CD8-positive, alpha-beta memory T cell (primary cell): ENCODE measurements at regions not wholly inside any gene's neighbourhood (a gene's known extent, or its start where the extent isn't known, plus 50 kb on each side); places are given as distances from the start of the nearest gene placed in this dataset.
"Not testable (repeated sequence)": the region's sequence is repeated elsewhere in the genome, so short reads cannot be mapped to it uniquely, and the experiment has no call there.

Experiments
- CTCF ChIA-PET: fragments of 350-600 bp; sonication (Branson Sonifier 250); formaldehyde crosslinking; loops from one replicate; lab custom pipeline; 2021; ENCODE audit warnings: antibody characterized with exemption; lab: Charles Lee
- POLR2A ChIA-PET: fragments of 350-600 bp; sonication (Branson Sonifier 250); formaldehyde crosslinking; loops from one replicate; lab custom pipeline; 2021; ENCODE audit warnings: antibody characterized with exemption; lab: Charles Lee
- DNase-seq, 5 donors: peaks; one replicate each; pipeline versions ENCODE4 v3.0.0 to v3.0.0-alpha.2; 2020 to 2022; ENCODE audit warnings: mixed read lengths in 1 of 5
- H3K27ac ChIP-seq: one replicate; pipeline ENCODE4 v1.7.0; 2013; ENCODE audit warnings: low read depth, mild to moderate bottlenecking, low read length, moderate library complexity
- H3K27me3 ChIP-seq: 2 replicates; pipeline ENCODE4 v1.7.0; 2013; ENCODE audit warnings: low read length, mild to moderate bottlenecking; ENCODE audit not compliant: insufficient read depth, poor library complexity, severe bottlenecking
- H3K36me3 ChIP-seq: 2 replicates; pipeline ENCODE4 v1.7.0; 2013; ENCODE audit warnings: mild to moderate bottlenecking, low read length, moderate library complexity; ENCODE audit not compliant: insufficient read depth
- H3K4me1 ChIP-seq: 2 replicates; pipeline ENCODE4 v1.7.0; 2013; ENCODE audit warnings: mild to moderate bottlenecking, low read length, moderate library complexity; ENCODE audit not compliant: insufficient read depth
- H3K4me3 ChIP-seq: 2 replicates; pipeline ENCODE4 v1.7.0; 2013; ENCODE audit warnings: mild to moderate bottlenecking, low read length
- H3K9me3 ChIP-seq: 2 replicates; pipeline ENCODE4 v1.7.0; 2013; ENCODE audit warnings: mild to moderate bottlenecking, low read length
- H3K27ac Mint-ChIP-seq, 8 donors: one replicate each; pipeline ENCODE4 v1.8.0; 2020 to 2021; ENCODE audit warnings: mixed read lengths in 8 of 8, mild to moderate bottlenecking in 6 of 8, inconsistent platforms in 3 of 8, moderate library complexity in 3 of 8
- H3K27me3 Mint-ChIP-seq, 2 donors: one replicate each; pipeline ENCODE4 v1.8.0; 2020 to 2021; ENCODE audit warnings: mixed read lengths in 2 of 2, mild to moderate bottlenecking in 1 of 2, moderate library complexity in 1 of 2
- H3K36me3 Mint-ChIP-seq, 3 donors: one replicate each; pipeline ENCODE4 v1.8.0; 2020 to 2021; ENCODE audit warnings: mixed read lengths in 3 of 3, inconsistent platforms in 1 of 3, mild to moderate bottlenecking in 1 of 3
- H3K4me1 Mint-ChIP-seq, 3 donors: one replicate each; pipeline ENCODE4 v1.8.0; 2020 to 2021; ENCODE audit warnings: mixed read lengths in 3 of 3, inconsistent platforms in 1 of 3, mild to moderate bottlenecking in 1 of 3
- H3K4me3 Mint-ChIP-seq, 7 donors: one replicate each; pipeline ENCODE4 v1.8.0; 2020 to 2021; ENCODE audit warnings: mixed read lengths in 7 of 7, mild to moderate bottlenecking in 6 of 7, moderate library complexity in 4 of 7, inconsistent platforms in 2 of 7
- H3K9me3 Mint-ChIP-seq, 5 donors: one replicate each; pipeline ENCODE4 v1.8.0; 2020 to 2022; ENCODE audit warnings: mixed read lengths in 5 of 5, mild to moderate bottlenecking in 3 of 5, moderate library complexity in 2 of 5, inconsistent platforms in 1 of 5

DNA sequence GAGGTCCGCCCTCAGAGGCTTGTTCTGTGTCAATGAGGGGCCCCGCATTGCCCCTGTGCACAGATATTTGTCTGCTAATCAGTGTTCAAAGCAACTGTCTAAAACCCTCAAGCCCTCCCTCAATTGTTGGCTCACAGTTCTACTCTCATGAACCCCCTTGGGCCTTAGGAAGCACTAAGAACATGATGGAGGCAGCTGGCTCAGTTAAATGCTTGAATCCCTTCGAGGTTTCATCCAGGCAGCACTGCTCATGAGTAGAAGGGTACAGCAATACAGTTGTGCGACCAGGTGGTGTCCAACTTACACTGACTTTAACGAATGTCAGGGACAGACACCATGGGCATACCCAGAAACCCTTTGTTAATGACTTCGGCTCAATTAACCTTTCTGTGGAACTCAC, 89.2 kb upstream of the WSCD1 start:
- ChIA-PET CTCF (no interaction called here), POLR2A (no interaction called here)
- H3K9me3 ChIP-seq, result no peaks in the 10 kb centered on the region
- H3K27ac Mint-ChIP-seq, result no peak overlapping the region
- DNase-seq, result no peak
- no peaks in the 10 kb centered on the region for H3K4me1 ChIP-seq
- no peaks in the 10 kb centered on the region for H3K27me3 ChIP-seq
- no peaks in the 10 kb centered on the region for H3K36me3 ChIP-seq
- no peak overlapping the region for H3K4me3 Mint-ChIP-seq
- no peaks in the 10 kb centered on the region for H3K36me3 Mint-ChIP-seq
- no peak overlapping the region for H3K4me3 ChIP-seq
- H3K27me3 Mint-ChIP-seq, result peaks cover 10 to 24% of the 10 kb centered on the region in 2 donors
- no peaks in the 10 kb centered on the region for H3K9me3 Mint-ChIP-seq
- H3K4me1 Mint-ChIP-seq, result no peaks in the 10 kb centered on the region
- no peak overlapping the region for H3K27ac ChIP-seq

DNA sequence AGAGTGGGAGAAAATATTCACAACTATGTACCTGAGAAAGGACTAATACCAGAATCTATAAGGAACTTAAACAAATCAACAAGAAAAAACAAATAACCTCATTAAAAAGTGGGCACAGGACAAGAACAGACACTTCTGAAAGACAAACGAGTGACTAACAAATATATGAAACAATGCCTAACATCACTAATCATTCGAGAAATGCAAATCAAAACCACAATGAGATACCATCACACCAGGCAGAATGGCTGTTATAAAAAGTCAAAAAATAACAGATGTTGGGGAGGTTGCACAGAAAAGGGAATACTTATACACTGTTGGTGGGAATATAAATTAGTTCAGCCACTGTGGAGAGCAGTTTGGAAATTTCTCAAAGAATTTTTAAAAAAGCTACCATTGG, 83.5 kb upstream of the WSCD1 start:
- no peaks in the 10 kb centered on the region for H3K9me3 Mint-ChIP-seq
- Histone ChIP-seq H3K27ac (no peak overlapping the region), H3K4me1 (no peaks in the 10 kb centered on the region), H3K9me3 (no peaks in the 10 kb centered on the region), H3K4me3 (no peak overlapping the region), H3K36me3 (no peaks in the 10 kb centered on the region), H3K27me3 (no peaks in the 10 kb centered on the region)
- H3K4me1 Mint-ChIP-seq, result no peaks in the 10 kb centered on the region
- POLR2A ChIA-PET, result no interaction called here
- no peak for DNase-seq
- H3K27me3 Mint-ChIP-seq, result peaks cover 7 to 34% of the 10 kb centered on the region in 2 donors
- CTCF ChIA-PET, result no interaction called here
- H3K36me3 Mint-ChIP-seq, result no peaks in the 10 kb centered on the region
- no peak overlapping the region for H3K27ac Mint-ChIP-seq
- no peak overlapping the region for H3K4me3 Mint-ChIP-seq

DNA sequence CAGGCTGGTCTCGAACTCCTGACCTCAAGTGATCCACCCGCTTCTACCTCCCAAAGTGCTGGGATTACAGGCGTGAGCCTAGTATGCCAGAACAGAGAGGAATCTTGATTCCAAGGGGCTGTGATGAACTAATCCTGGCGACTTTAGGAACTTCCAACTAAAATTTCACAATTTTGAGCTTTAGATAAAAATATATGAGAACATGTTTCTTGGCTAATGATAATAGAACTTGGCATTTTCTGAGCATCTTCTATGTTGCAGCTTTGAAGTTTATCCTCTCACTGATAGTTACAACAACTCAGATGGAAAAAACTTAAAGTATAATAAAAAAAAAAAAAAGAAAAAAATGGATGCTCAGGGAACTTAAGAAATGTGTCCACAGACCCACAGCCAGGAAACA, 69.8 kb upstream of the WSCD1 start:
- H3K9me3 Mint-ChIP-seq, result no peaks in the 10 kb centered on the region
- POLR2A ChIA-PET, result no interaction called here
- Histone ChIP-seq H3K4me3 (no peak overlapping the region), H3K4me1 (no peaks in the 10 kb centered on the region), H3K36me3 (no peaks in the 10 kb centered on the region), H3K27me3 (no peaks in the 10 kb centered on the region), H3K9me3 (no peaks in the 10 kb centered on the region), H3K27ac (no peak overlapping the region)
- no peak for DNase-seq
- no peaks in the 10 kb centered on the region for H3K4me1 Mint-ChIP-seq
- no peaks in the 10 kb centered on the region for H3K36me3 Mint-ChIP-seq
- H3K27me3 Mint-ChIP-seq, result peaks cover 14 to 34% of the 10 kb centered on the region in 2 donors
- H3K4me3 Mint-ChIP-seq, result no peak overlapping the region
- H3K27ac Mint-ChIP-seq, result no peak overlapping the region
- CTCF ChIA-PET, result interaction anchor here (1.0 kb wide), 1 partner anchor 14 kb away, joined by 3 read pairs; no protein-coding TSS in a partner anchor

DNA sequence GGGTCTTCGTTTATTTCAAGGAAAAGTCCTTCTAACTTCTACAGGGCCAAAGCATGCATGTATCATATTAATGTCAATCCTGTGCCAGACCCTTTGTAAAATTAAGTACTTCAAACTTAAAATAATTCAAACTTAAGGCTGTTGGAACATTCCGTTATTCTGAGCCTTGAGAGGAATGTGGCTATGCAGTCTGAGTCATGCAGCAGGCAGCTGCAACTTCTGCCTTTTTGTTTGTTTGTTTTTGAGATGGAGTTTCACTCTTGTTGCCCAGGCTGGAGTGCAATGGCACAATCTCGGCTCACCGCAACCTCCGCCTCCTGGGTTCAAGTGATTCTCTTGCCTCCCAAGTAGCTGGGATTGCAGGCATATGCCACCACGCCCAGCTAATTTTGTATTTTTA, 67.0 kb upstream of the WSCD1 start:
- H3K27ac ChIP-seq, H3K9me3 Mint-ChIP-seq, H3K9me3 ChIP-seq, H3K4me1 Mint-ChIP-seq, H3K4me3 ChIP-seq, H3K27me3 ChIP-seq, H3K4me3 Mint-ChIP-seq, H3K36me3 Mint-ChIP-seq, POLR2A ChIA-PET, H3K27ac Mint-ChIP-seq, DNase-seq, H3K4me1 ChIP-seq, CTCF ChIA-PET, H3K36me3 ChIP-seq: not testable (repeated sequence)
- peaks cover 8 to 33% of the 10 kb centered on the region in 2 donors for H3K27me3 Mint-ChIP-seq

DNA sequence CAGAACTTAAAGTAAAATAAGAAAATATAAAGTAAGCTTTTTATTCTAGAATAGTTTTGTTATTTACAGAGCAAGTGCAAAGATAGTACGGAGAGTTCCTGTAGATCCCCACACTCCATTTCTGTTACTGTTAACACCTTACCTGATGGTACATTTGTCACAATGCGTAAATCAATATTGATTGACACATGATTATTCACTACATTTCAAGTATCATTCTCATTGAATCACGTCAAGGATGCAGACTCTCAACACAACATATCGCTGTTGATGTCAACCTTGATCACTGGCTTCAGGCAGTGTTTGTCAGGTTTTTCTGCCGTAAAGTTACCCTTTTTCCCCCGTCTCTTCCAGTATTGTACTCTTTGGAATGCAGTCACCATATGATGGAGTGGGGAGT, 64.2 kb upstream of the WSCD1 start:
- CTCF ChIA-PET, result no interaction called here
- H3K4me3 Mint-ChIP-seq, result no peak overlapping the region

DNA sequence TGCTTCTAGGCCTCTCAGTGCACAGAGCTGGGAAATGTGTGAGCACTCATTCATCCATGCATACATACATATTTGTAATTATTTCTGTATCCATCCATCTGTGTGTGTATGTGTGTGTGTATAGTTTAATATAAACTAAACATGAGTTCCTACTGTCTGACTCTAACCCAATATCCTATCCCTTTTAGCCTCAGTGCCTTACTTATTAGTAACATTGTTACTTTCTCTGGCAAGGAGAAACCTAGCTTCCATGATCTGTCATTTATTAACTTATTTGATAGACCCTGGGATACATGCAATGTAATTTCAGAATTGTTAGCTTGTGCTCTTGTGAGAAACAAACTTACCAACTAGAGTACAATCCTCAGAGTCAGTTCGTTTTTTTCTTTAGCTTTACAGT, 59.0 kb upstream of the WSCD1 start:
- no peak overlapping the region for H3K4me3 ChIP-seq
- Mint-ChIP-seq H3K4me3 (no peak overlapping the region), H3K9me3 (no peaks in the 10 kb centered on the region), H3K4me1 (no peaks in the 10 kb centered on the region), H3K27ac (no peak overlapping the region), H3K36me3 (no peaks in the 10 kb centered on the region), H3K27me3 (peaks cover 16 to 49% of the 10 kb centered on the region in 2 donors)
- H3K9me3 ChIP-seq, result no peaks in the 10 kb centered on the region
- no peak overlapping the region for H3K27ac ChIP-seq
- no peaks in the 10 kb centered on the region for H3K36me3 ChIP-seq
- ChIA-PET POLR2A (no interaction called here), CTCF (no interaction called here)
- H3K27me3 ChIP-seq, result no peaks in the 10 kb centered on the region
- no peaks in the 10 kb centered on the region for H3K4me1 ChIP-seq
- no peak for DNase-seq

More for the DNA sequence above, 64.2 kb upstream of the WSCD1 start:
- H3K4me3 ChIP-seq, result no peak overlapping the region
- Mint-ChIP-seq H3K27ac (no peak overlapping the region), H3K9me3 (no peaks in the 10 kb centered on the region), H3K4me1 (no peaks in the 10 kb centered on the region), H3K36me3 (no peaks in the 10 kb centered on the region), H3K27me3 (peaks cover 4 to 36% of the 10 kb centered on the region in 2 donors)
- no peak overlapping the region for H3K27ac ChIP-seq
- no peak for DNase-seq
- POLR2A ChIA-PET, result no interaction called here
- no peaks in the 10 kb centered on the region for H3K4me1 ChIP-seq
- H3K27me3 ChIP-seq, result no peaks in the 10 kb centered on the region
- no peaks in the 10 kb centered on the region for H3K9me3 ChIP-seq
- no peaks in the 10 kb centered on the region for H3K36me3 ChIP-seq

DNA sequence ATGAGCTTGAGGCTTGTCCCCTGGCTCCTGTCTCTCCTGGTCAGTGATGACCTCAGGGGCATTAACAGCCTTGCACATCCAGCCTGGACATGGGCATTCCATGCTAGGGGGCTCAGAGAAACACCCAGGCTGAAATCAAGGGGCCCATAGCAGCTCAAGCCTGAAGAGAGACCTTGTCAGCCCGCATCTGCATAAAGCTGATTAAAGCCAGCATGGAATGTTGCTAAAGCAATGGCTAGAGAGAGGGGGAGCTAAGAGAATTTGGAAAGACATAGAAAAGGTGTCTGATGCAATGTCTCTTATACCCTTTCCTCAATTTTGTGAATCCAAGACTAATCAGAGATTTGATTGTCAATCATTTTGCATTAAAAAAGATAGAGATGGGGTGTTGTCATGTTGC, 51.4 kb upstream of the WSCD1 start:
- H3K36me3 ChIP-seq, result no peaks in the 10 kb centered on the region
- no peak for DNase-seq
- no peaks in the 10 kb centered on the region for H3K27me3 ChIP-seq
- H3K27ac ChIP-seq, result no peak overlapping the region
- no peak overlapping the region for H3K4me3 ChIP-seq
- no peak overlapping the region for H3K27ac Mint-ChIP-seq
- H3K9me3 Mint-ChIP-seq, result no peaks in the 10 kb centered on the region
- H3K4me1 ChIP-seq, result no peaks in the 10 kb centered on the region
- H3K4me1 Mint-ChIP-seq, result no peaks in the 10 kb centered on the region
- no peaks in the 10 kb centered on the region for H3K36me3 Mint-ChIP-seq
- peaks cover 2 to 36% of the 10 kb centered on the region in 2 donors for H3K27me3 Mint-ChIP-seq
- ChIA-PET CTCF (no interaction called here), POLR2A (no interaction called here)
- H3K4me3 Mint-ChIP-seq, result no peak overlapping the region
- no peaks in the 10 kb centered on the region for H3K9me3 ChIP-seq

DNA sequence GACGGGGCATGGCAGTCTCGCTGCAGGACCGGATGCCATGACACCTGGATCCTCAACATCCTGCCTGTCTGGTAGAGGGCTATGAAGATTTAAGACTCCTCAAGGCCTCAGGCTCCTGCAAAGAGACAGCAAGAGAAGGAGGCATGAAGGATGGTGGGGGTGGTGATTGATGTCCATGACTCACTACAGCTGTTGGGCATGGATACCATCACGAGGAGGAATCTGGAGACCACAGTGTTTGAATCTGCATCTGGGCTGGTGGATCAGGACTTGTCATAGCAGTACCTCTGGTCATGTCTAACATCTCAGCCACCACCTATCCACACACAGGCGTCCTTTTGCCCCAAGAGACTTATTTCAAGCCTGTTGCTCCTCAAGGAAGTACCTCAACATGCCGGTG, 50.2 kb upstream of the WSCD1 start:
- H3K36me3 Mint-ChIP-seq, result no peaks in the 10 kb centered on the region
- CTCF ChIA-PET, result no interaction called here
- no peaks in the 10 kb centered on the region for H3K9me3 ChIP-seq
- H3K4me3 ChIP-seq, result no peak overlapping the region
- H3K27me3 ChIP-seq, result no peaks in the 10 kb centered on the region
- H3K4me3 Mint-ChIP-seq, result no peak overlapping the region
- POLR2A ChIA-PET, result no interaction called here
- no peak overlapping the region for H3K27ac Mint-ChIP-seq
- H3K27ac ChIP-seq, result no peak overlapping the region
- H3K4me1 ChIP-seq, result no peaks in the 10 kb centered on the region
- H3K36me3 ChIP-seq, result no peaks in the 10 kb centered on the region
- no peaks in the 10 kb centered on the region for H3K4me1 Mint-ChIP-seq
- peaks cover 0 to 30% of the 10 kb centered on the region in 2 donors for H3K27me3 Mint-ChIP-seq
- no peak for DNase-seq
- no peaks in the 10 kb centered on the region for H3K9me3 Mint-ChIP-seq
